ENCODE measurements at regions not wholly inside any gene's neighbourhood (a gene's known extent, or its start where the extent isn't known, plus 50 kb on each side); places are given as distances from the start of the nearest gene placed in this dataset.

DNA sequence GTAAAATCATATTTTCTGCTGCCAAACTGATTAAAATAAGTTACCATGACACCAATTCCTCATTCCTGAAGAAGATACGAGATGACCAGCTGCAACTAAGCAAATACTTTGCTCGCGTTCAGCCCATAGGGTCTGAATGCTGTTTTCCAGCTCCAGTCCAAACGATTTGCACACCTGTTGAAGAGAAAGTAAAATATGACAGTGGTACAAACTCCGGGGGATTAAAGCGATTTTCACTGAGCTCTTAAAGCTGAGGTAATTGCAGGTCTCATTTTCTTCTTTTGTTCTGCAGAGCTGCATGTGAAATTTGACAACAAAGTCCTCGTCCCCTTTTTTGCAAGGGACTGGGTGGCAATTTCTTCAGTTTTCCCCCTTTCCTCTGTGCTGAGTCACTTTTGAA is 118.4 kb downstream of the NR2F2 start:
- Histone ChIP-seq H4K20me1 (replicated peaks; ENCODE audit: control insufficient read depth, insufficient read depth, low read length) (no peaks in the 10 kb centered on the region), H3K9me3 (replicated peaks; ENCODE audit: control insufficient read depth, insufficient read depth, low read depth, low read length) (no peaks in the 10 kb centered on the region), H3K27ac (ENCODE audit: extremely low read depth, low read depth, low read length) (no peak overlapping the region), H3K4me1 (replicated peaks in 1 of 2; ENCODE audit: control insufficient read depth in 2 of 2, insufficient read depth in 2 of 2, low read length in 2 of 2) (no peaks in the 10 kb centered on the region), H3K9ac (ENCODE audit: insufficient read depth in 1 of 2, low read depth in 2 of 2, low read length in 2 of 2) (no peak overlapping the region), H3K4me3 (no peak overlapping the region), H3K79me2 (ENCODE audit: control insufficient read depth, insufficient read depth, low read length) (no peaks in the 10 kb centered on the region), H3K9me1 (ENCODE audit: control insufficient read depth, insufficient read depth, low read length) (no peaks in the 10 kb centered on the region), H2AFZ (ENCODE audit: low read depth, low read length) (no peak overlapping the region), H3K36me3 (ENCODE audit: control insufficient read depth, insufficient read depth, low read length) (no peaks in the 10 kb centered on the region), H3K27me3 (ENCODE audit: control insufficient read depth in 2 of 2, insufficient read depth in 2 of 2, low read length in 2 of 2) (peaks cover 16 to 28% of the 10 kb centered on the region in 2 experiments), H3K4me2 (ENCODE audit: insufficient read depth, low read length) (no peak overlapping the region)
- no TSS peak for BruUV-seq (replicated peaks)
- ChIA-PET POLR2A (no interaction called here), CTCF (ENCODE audit: low intra/inter-chr PET ratio) (no interaction called here)
- WGBS (ENCODE audit: insufficient coverage, low coverage, missing lambda C conversion rate): 0% methylated on average over 7 of the region's 7 CpGs
- intact Hi-C loops (cut with micrococcal nuclease) (no loop called here), in situ Hi-C loops (cut with MboI) (no loop called here)
- DNase-seq (ENCODE audit: extremely low read depth in 1 of 4, low spot score in 3 of 4): no peak
- FAIRE-seq: no peak
- TF ChIP-seq, protein P1, sequence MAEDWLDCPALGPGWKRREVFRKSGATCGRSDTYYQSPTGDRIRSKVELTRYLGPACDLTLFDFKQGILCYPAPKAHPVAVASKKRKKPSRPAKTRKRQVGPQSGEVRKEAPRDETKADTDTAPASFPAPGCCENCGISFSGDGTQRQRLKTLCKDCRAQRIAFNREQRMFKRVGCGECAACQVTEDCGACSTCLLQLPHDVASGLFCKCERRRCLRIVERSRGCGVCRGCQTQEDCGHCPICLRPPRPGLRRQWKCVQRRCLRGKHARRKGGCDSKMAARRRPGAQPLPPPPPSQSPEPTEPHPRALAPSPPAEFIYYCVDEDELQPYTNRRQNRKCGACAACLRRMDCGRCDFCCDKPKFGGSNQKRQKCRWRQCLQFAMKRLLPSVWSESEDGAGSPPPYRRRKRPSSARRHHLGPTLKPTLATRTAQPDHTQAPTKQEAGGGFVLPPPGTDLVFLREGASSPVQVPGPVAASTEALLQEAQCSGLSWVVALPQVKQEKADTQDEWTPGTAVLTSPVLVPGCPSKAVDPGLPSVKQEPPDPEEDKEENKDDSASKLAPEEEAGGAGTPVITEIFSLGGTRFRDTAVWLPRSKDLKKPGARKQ (CRISPR knock-in tag; IDR thresholded peaks at IDR 0.05): no peak
- no peak for ATAC-seq

DNA sequence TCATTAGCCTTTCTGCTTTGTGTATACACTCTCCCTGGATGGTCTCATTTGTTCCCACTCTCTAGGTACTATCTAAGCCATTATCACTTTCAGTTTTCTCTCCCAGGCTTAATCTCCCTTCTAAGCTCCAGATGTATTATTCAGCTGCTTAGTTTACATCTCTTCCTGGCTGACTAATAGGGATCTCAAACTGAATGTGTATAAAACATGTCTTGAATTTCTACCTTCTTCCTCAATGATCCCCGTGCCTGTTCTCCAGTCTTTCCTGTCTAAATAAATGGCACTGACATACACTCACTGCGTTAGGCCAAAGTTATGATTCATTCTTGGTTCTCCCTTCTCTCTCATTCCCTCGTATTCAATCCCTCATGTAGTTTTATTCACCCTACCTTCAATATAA is 127.3 kb downstream of the NR2F2 start:
- no peaks in the 10 kb centered on the region for H3K36me3 ChIP-seq (ENCODE audit: control insufficient read depth, insufficient read depth, low read length)
- intact Hi-C loops (cut with micrococcal nuclease): no loop called here
- POLR2A ChIA-PET: interaction anchor here (0.6 to 1.0 kb wide), 2 partner anchors 50 to 108 kb away, joined by 3 read pairs; no protein-coding TSS in a partner anchor
- H2AFZ ChIP-seq (ENCODE audit: low read depth, low read length): 0 out of 2 replicates have a peak overlapping the region, but pooled peaks have one; percentile 0
- in situ Hi-C loops (cut with MboI): no loop called here
- no peaks in the 10 kb centered on the region for H3K9me1 ChIP-seq (ENCODE audit: control insufficient read depth, insufficient read depth, low read length)
- no peak for FAIRE-seq
- H3K27ac ChIP-seq (ENCODE audit: extremely low read depth, low read depth, low read length): no peak overlapping the region
- no peaks in the 10 kb centered on the region for H3K4me1 ChIP-seq (replicated peaks in 1 of 2; ENCODE audit: control insufficient read depth in 2 of 2, insufficient read depth in 2 of 2, low read length in 2 of 2)
- no peaks in the 10 kb centered on the region for H3K79me2 ChIP-seq (ENCODE audit: control insufficient read depth, insufficient read depth, low read length)
- peaks cover 2 to 9% of the 10 kb centered on the region in 2 experiments; a peak in 2 of 5 replicates for H3K27me3 ChIP-seq (ENCODE audit: control insufficient read depth in 2 of 2, insufficient read depth in 2 of 2, low read length in 2 of 2)
- BruUV-seq (replicated peaks): no TSS peak
- 0% methylated on average over 3 of the region's 3 CpGs for WGBS (ENCODE audit: insufficient coverage, low coverage, missing lambda C conversion rate)
- no peak overlapping the region for H3K4me3 ChIP-seq
- DNase-seq (ENCODE audit: extremely low read depth in 1 of 4, low spot score in 3 of 4): no peak
- H4K20me1 ChIP-seq (replicated peaks; ENCODE audit: control insufficient read depth, insufficient read depth, low read length): no peaks in the 10 kb centered on the region
- H3K9me3 ChIP-seq (replicated peaks; ENCODE audit: control insufficient read depth, insufficient read depth, low read depth, low read length): no peaks in the 10 kb centered on the region
- CTCF ChIA-PET (ENCODE audit: low intra/inter-chr PET ratio): no interaction called here
- no peak for ATAC-seq
- H3K9ac ChIP-seq (ENCODE audit: insufficient read depth in 1 of 2, low read depth in 2 of 2, low read length in 2 of 2): no peak overlapping the region
- H3K4me2 ChIP-seq (ENCODE audit: insufficient read depth, low read length): no peak overlapping the region
- TF ChIP-seq MAFG (tag; conservative IDR thresholded peaks at IDR 0.05) (no peak), ZNF280B (CRISPR knock-in tag; IDR thresholded peaks at IDR 0.05) (no peak), ATF6 (CRISPR knock-in tag; IDR thresholded peaks at IDR 0.05) (no peak), ATF7 (IDR thresholded peaks at IDR 0.05) (no peak), SIN3B (IDR thresholded peaks at IDR 0.05; ENCODE audit: low read depth) (no peak)

Measured in K562 (cell line).